Keratinocyte (primary cell): ENCODE measurements at regions not wholly inside any gene's neighbourhood (a gene's known extent, or its start where the extent isn't known, plus 50 kb on each side); places are given as distances from the start of the nearest gene placed in this dataset.

ENCODE experiments used
- DNase-seq: peaks from one replicate; pipeline ENCODE4 v3.0.0-alpha.2; 2011; ENCODE audit warnings: low read depth, missing footprints, low spot score
- FAIRE-seq: peaks from 2 replicates; lab custom pipeline; 2011; peaks lifted over from hg19 to GRCh38; lab: Jason Lieb, UNC
- H2AFZ ChIP-seq: 2 replicates; pipeline ENCODE4 v1.6.0; 2012; ENCODE audit warnings: low read length, control low read depth, inconsistent platforms; ENCODE audit not compliant: control insufficient read depth
- H3K27ac ChIP-seq: 2 replicates; pipeline ENCODE4 v1.5.1; 2011; ENCODE audit warnings: low read length; ENCODE audit not compliant: control insufficient read depth, insufficient read depth
- H3K27me3 ChIP-seq: 3 replicates; pipeline ENCODE4 v1.6.0; 2011; ENCODE audit warnings: low read length; ENCODE audit not compliant: control insufficient read depth, insufficient read depth; ENCODE audit errors: extremely low read depth
- H3K36me3 ChIP-seq, 2 experiments: 2 replicates in 1 of 2; 3 replicates in 1 of 2; pipeline ENCODE4 v1.5.1; 2011; ENCODE audit warnings: low read length in 2 of 2, mild to moderate bottlenecking in 1 of 2; ENCODE audit not compliant: control insufficient read depth in 2 of 2, insufficient read depth in 2 of 2; ENCODE audit errors: extremely low read depth in 1 of 2
- H3K4me1 ChIP-seq: 3 replicates; pipeline ENCODE4 v1.5.1; 2011; ENCODE audit warnings: low read length; ENCODE audit not compliant: control insufficient read depth, insufficient read depth; ENCODE audit errors: extremely low read depth
- H3K4me2 ChIP-seq: 3 replicates; pipeline ENCODE4 v1.6.0; 2011; ENCODE audit warnings: low read depth, low read length; ENCODE audit not compliant: control insufficient read depth, insufficient read depth; ENCODE audit errors: extremely low read depth
- H3K4me3 ChIP-seq, 3 experiments: fragments of 200-600 bp in 1 of 3; sonication (generic) in 1 of 3; 2 replicates in 2 of 3; 3 replicates in 1 of 3; pipeline ENCODE4 v1.5.1; 2011 to 2016; ENCODE audit warnings: low read length in 3 of 3, mild to moderate bottlenecking in 3 of 3, control low read depth in 2 of 3, inconsistent platforms in 1 of 3, low read depth in 1 of 3, mixed read lengths in 1 of 3, mixed run types in 1 of 3, moderate library complexity in 1 of 3; ENCODE audit not compliant: control insufficient read depth in 2 of 3, insufficient read depth in 2 of 3; ENCODE audit errors: extremely low read depth in 1 of 3
- H3K79me2 ChIP-seq: 2 replicates; pipeline ENCODE4 v1.6.0; 2012; ENCODE audit warnings: low read length; ENCODE audit not compliant: control insufficient read depth, insufficient read depth
- H3K9ac ChIP-seq: 3 replicates; pipeline ENCODE4 v1.6.0; 2011; ENCODE audit warnings: low read length; ENCODE audit not compliant: control insufficient read depth, insufficient read depth; ENCODE audit errors: extremely low read depth
- H3K9me1 ChIP-seq: 3 replicates; pipeline ENCODE4 v1.6.0; 2011; ENCODE audit warnings: low read length; ENCODE audit not compliant: control insufficient read depth, insufficient read depth; ENCODE audit errors: extremely low read depth
- H3K9me3 ChIP-seq: 2 replicates; pipeline ENCODE4 v1.5.1; 2012; ENCODE audit warnings: low read depth, low read length; ENCODE audit not compliant: control insufficient read depth
- H4K20me1 ChIP-seq: 3 replicates; pipeline ENCODE4 v1.6.0; 2011; ENCODE audit warnings: low read length; ENCODE audit not compliant: control insufficient read depth, insufficient read depth; ENCODE audit errors: extremely low read depth
- CTCF ChIP-seq, 3 experiments: IDR thresholded peaks in 1 of 3; conservative IDR thresholded peaks in 1 of 3; optimal IDR thresholded peaks in 1 of 3; 2 replicates in 2 of 3; 3 replicates in 1 of 3; pipeline versions ENCODE3 to v1.5.1; 2011; ENCODE audit warnings: low read length in 3 of 3, mild to moderate bottlenecking in 3 of 3, moderate library complexity in 2 of 3, control low read depth in 1 of 3, inconsistent platforms in 1 of 3; ENCODE audit not compliant: insufficient read depth in 2 of 3; ENCODE audit errors: extremely low read depth in 1 of 3
- EZH2 ChIP-seq: IDR thresholded peaks from one replicate; pipeline ENCODE4 v1.6.1; 2012; ENCODE audit warnings: inconsistent platforms, mild to moderate bottlenecking, low read length, moderate library complexity
- dilution Hi-C: fragments of 300-500 bp; cut with MboI; formaldehyde crosslinking; loops from one replicate; pipeline ENCODE4 v1.7.0; 2020; ENCODE audit warnings: low sequenced_read_pairs; ENCODE audit not compliant: extremely low pct_ligation_motif_present

- TF ChIP-seq EZH2 (no peak), CTCF (optimal IDR thresholded peaks at IDR 0.05 in 1 of 3, IDR thresholded peaks at IDR 0.05 in 1 of 3, conservative IDR thresholded peaks at IDR 0.05 in 1 of 3; ENCODE audit: extremely low read depth in 1 of 3, insufficient read depth in 2 of 3, low read length in 3 of 3) (no peak)
- dilution Hi-C loops: no loop called here
- no peak overlapping the region for H2AFZ ChIP-seq
These were observed 115.6 kb upstream of the METAP2 start for GRCh38 chr12:95358111-95359083.

GRCh38 chr12:95365912-95366311 is 108.0 kb upstream of the METAP2 start:
- Histone ChIP-seq H3K4me1 (no peaks in the 10 kb centered on the region), H3K27ac (no peak overlapping the region), H4K20me1 (no peaks in the 10 kb centered on the region), H3K79me2 (no peaks in the 10 kb centered on the region), H3K9me1 (no peaks in the 10 kb centered on the region), H3K36me3 (no peaks in the 10 kb centered on the region), H3K27me3 (no peaks in the 10 kb centered on the region), H3K9me3 (no peaks in the 10 kb centered on the region), H3K4me2 (no peak overlapping the region), H3K4me3 (no peak overlapping the region), H3K9ac (no peak overlapping the region), H2AFZ (no peak overlapping the region)
- no peak for DNase-seq
- dilution Hi-C loops: no loop called here
- TF ChIP-seq CTCF (optimal IDR thresholded peaks at IDR 0.05 in 1 of 3, IDR thresholded peaks at IDR 0.05 in 1 of 3, conservative IDR thresholded peaks at IDR 0.05 in 1 of 3; ENCODE audit: extremely low read depth in 1 of 3, insufficient read depth in 2 of 3, low read length in 3 of 3): no peak
- TF ChIP-seq EZH2: no peak
- FAIRE-seq: no peak

More at GRCh38 chr12:95358111-95359083, 115.6 kb upstream of the METAP2 start:
- Histone ChIP-seq H3K9me1 (no peaks in the 10 kb centered on the region), H3K4me2 (no peak overlapping the region), H3K9ac (no peak overlapping the region), H3K27ac (no peak overlapping the region), H3K4me3 (no peak overlapping the region), H3K4me1 (no peaks in the 10 kb centered on the region), H4K20me1 (no peaks in the 10 kb centered on the region), H3K9me3 (no peaks in the 10 kb centered on the region), H3K79me2 (no peaks in the 10 kb centered on the region), H3K36me3 (no peaks in the 10 kb centered on the region), H3K27me3 (no peaks in the 10 kb centered on the region)
- FAIRE-seq: no peak
- no peak for DNase-seq
